IMR-90 (cell line): ENCODE measurements at regions not wholly inside any gene's neighbourhood (a gene's known extent, or its start where the extent isn't known, plus 50 kb on each side); places are given as distances from the start of the nearest gene placed in this dataset.

ENCODE experiments used
- ATAC-seq: fragments of 200-7000 bp; cut with Tn5 transposase; 2 replicates; pipeline ENCODE4 v1.9.1; 2020; ENCODE audit warnings: low read depth, mild to moderate bottlenecking, moderate library complexity
- BruUV-seq: library from RNA; stranded (reverse); fragments of 400-500 nt; replicated peaks from 2 replicates; lab custom pipeline; 2021; lab: Mats Ljungman, UMichigan
- CTCF ChIA-PET: fragments of 300-600 bp; formaldehyde crosslinking; extraction: SDS; loops from one replicate; lab custom pipeline; 2021; ENCODE audit warnings: antibody characterized with exemption; lab: Yijun Ruan, JAX
- POLR2A ChIA-PET: fragments of 300-600 bp; sonication (Branson Sonifier 250); formaldehyde crosslinking; loops from one replicate; lab custom pipeline; 2022; ENCODE audit warnings: antibody characterized with exemption; ENCODE audit not compliant: unreplicated experiment; lab: Charles Lee
- DNase-seq: peaks from one replicate; pipeline ENCODE4 v3.0.0; 2013
- H2AFZ ChIP-seq: replicated peaks from 2 replicates; pipeline ENCODE3; 2013; ENCODE audit warnings: low read length, mild to moderate bottlenecking; ENCODE audit not compliant: poor library complexity
- H2AK5ac ChIP-seq: 2 replicates; pipeline ENCODE4 v1.6.1; 2013; ENCODE audit warnings: low read depth, low read length, inconsistent platforms
- H2AK9ac ChIP-seq: replicated peaks from 2 replicates; pipeline ENCODE3; 2013; ENCODE audit warnings: mild to moderate bottlenecking, low read depth, low read length, moderate library complexity; ENCODE audit not compliant: poor library complexity
- H2BK120ac ChIP-seq: 2 replicates; pipeline ENCODE4 v1.6.1; 2013; ENCODE audit warnings: low read depth, low read length, inconsistent platforms
- H2BK15ac ChIP-seq: 3 replicates; pipeline ENCODE4 v1.6.1; 2013; ENCODE audit warnings: low read depth, low read length, inconsistent platforms
- H2BK20ac ChIP-seq: 2 replicates; pipeline ENCODE4 v1.6.1; 2013; ENCODE audit warnings: low read depth, mild to moderate bottlenecking, inconsistent platforms, low read length, moderate library complexity
- H2BK5ac ChIP-seq: 2 replicates; pipeline ENCODE4 v1.6.1; 2013; ENCODE audit warnings: mild to moderate bottlenecking, low read depth, low read length, inconsistent platforms; ENCODE audit not compliant: poor library complexity, severe bottlenecking
- H3K14ac ChIP-seq: replicated peaks from 2 replicates; pipeline ENCODE4 v1.6.1; 2013; ENCODE audit warnings: low read depth, low read length, inconsistent platforms
- H3K18ac ChIP-seq: 2 replicates; pipeline ENCODE4 v1.6.1; 2013; ENCODE audit warnings: low read depth, low read length, control low read depth
- H3K23ac ChIP-seq: 2 replicates; pipeline ENCODE4 v1.6.1; 2013; ENCODE audit warnings: low read depth, low read length, inconsistent platforms
- H3K27ac ChIP-seq: 2 replicates; pipeline ENCODE4 v1.5.1; 2013; ENCODE audit warnings: mild to moderate bottlenecking, control low read depth, low read length; ENCODE audit not compliant: insufficient read depth
- H3K27me3 ChIP-seq: 2 replicates; pipeline ENCODE4 v1.6.1; 2013; ENCODE audit warnings: low read length; ENCODE audit not compliant: control insufficient read depth, insufficient read depth
- H3K36me3 ChIP-seq: 2 replicates; pipeline ENCODE4 v1.6.1; 2013; ENCODE audit warnings: low read length, mixed read lengths; ENCODE audit not compliant: control insufficient read depth, insufficient read depth
- H3K4ac ChIP-seq: 2 replicates; pipeline ENCODE4 v1.6.1; 2013; ENCODE audit warnings: low read depth, low read length, inconsistent platforms
- H3K4me1 ChIP-seq: 2 replicates; pipeline ENCODE4 v1.6.1; 2013; ENCODE audit warnings: low read length, mixed read lengths; ENCODE audit not compliant: control insufficient read depth, insufficient read depth
- H3K4me2 ChIP-seq: 2 replicates; pipeline ENCODE4 v1.6.1; 2013; ENCODE audit warnings: low read depth, mild to moderate bottlenecking, control low read depth, low read length, moderate library complexity
- H3K4me3 ChIP-seq: 2 replicates; pipeline ENCODE4 v1.5.1; 2013; ENCODE audit warnings: low read depth, mild to moderate bottlenecking, control low read depth, low read length, moderate library complexity; ENCODE audit not compliant: insufficient read depth
- H3K56ac ChIP-seq: 2 replicates; pipeline ENCODE4 v1.6.1; 2013; ENCODE audit warnings: low read length, inconsistent platforms; ENCODE audit not compliant: insufficient read depth; ENCODE audit errors: extremely low read depth
- H3K79me1 ChIP-seq, 2 experiments: 2 replicates each; pipeline ENCODE4 v1.6.1; 2013; ENCODE audit warnings: low read length in 2 of 2, inconsistent platforms in 1 of 2, low read depth in 1 of 2
- H3K9ac ChIP-seq: 2 replicates; pipeline ENCODE4 v1.6.1; 2013; ENCODE audit warnings: low read depth, low read length, control low read depth
- H3K9me1 ChIP-seq: 2 replicates; pipeline ENCODE4 v1.6.1; 2013; ENCODE audit warnings: low read length, inconsistent platforms; ENCODE audit not compliant: insufficient read depth
- H3K9me3 ChIP-seq: 2 replicates; pipeline ENCODE4 v1.6.1; 2013; ENCODE audit warnings: low read length; ENCODE audit not compliant: control insufficient read depth, insufficient read depth
- H4K20me1 ChIP-seq: 2 replicates; pipeline ENCODE4 v1.6.1; 2013; ENCODE audit warnings: low read length, inconsistent platforms; ENCODE audit not compliant: insufficient read depth
- H4K5ac ChIP-seq: 2 replicates; pipeline ENCODE4 v1.6.1; 2013; ENCODE audit warnings: mild to moderate bottlenecking, low read depth, low read length, control low read depth
- H4K8ac ChIP-seq, 2 experiments: 2 replicates each; pipeline ENCODE4 v1.6.1; 2013; ENCODE audit warnings: low read depth in 2 of 2, low read length in 2 of 2, control low read depth in 1 of 2, inconsistent platforms in 1 of 2
- H4K91ac ChIP-seq: 2 replicates; pipeline ENCODE4 v1.6.1; 2013; ENCODE audit warnings: low read depth, low read length, inconsistent platforms; ENCODE audit not compliant: insufficient read depth
- BHLHE40 ChIP-seq: fragments of 150-350 bp; IDR thresholded peaks from 2 replicates; pipeline ENCODE4 v1.6.1; 2016; ENCODE audit warnings: mild to moderate bottlenecking, low read depth, low read length
- CEBPB ChIP-seq: IDR thresholded peaks from 2 replicates; pipeline ENCODE4 v1.6.1; 2012; ENCODE audit warnings: low read depth, low read length, improper control_type of control experiment
- CHD1 ChIP-seq: IDR thresholded peaks from 2 replicates; pipeline ENCODE4 v1.6.1; 2012; ENCODE audit warnings: low read depth, low read length, improper control_type of control experiment
- ELK1 ChIP-seq: fragments of 150-350 bp; IDR thresholded peaks from 2 replicates; pipeline ENCODE4 v1.6.1; 2016; ENCODE audit warnings: low read depth, mild to moderate bottlenecking, low read length, moderate library complexity, borderline replicate concordance
- FOS ChIP-seq: fragments of 150-350 bp; IDR thresholded peaks from 2 replicates; pipeline ENCODE4 v1.6.1; 2016; ENCODE audit warnings: low read depth, low read length
- MAFK ChIP-seq: IDR thresholded peaks from 2 replicates; pipeline ENCODE4 v1.6.1; 2012; ENCODE audit warnings: low read depth, low read length, improper control_type of control experiment
- MAZ ChIP-seq: IDR thresholded peaks from 2 replicates; pipeline ENCODE4 v1.6.1; 2012; ENCODE audit warnings: low read depth, mild to moderate bottlenecking, low read length, improper control_type of control experiment, moderate library complexity, borderline replicate concordance
- MXI1 ChIP-seq: IDR thresholded peaks from 2 replicates; pipeline ENCODE4 v1.6.1; 2012; ENCODE audit warnings: low read depth, mild to moderate bottlenecking, low read length, moderate library complexity, borderline replicate concordance
- NFE2L2 ChIP-seq: fragments of 150-350 bp; IDR thresholded peaks from 2 replicates; pipeline ENCODE4 v1.6.1; 2016; ENCODE audit warnings: low read depth, mild to moderate bottlenecking, low read length
- POLR2A ChIP-seq: IDR thresholded peaks from 2 replicates; pipeline ENCODE4 v1.6.1; 2012; ENCODE audit warnings: mild to moderate bottlenecking, low read depth, low read length
- RAD21 ChIP-seq: IDR thresholded peaks from 2 replicates; pipeline ENCODE4 v1.6.1; 2012; ENCODE audit warnings: low read length, improper control_type of control experiment
- RCOR1 ChIP-seq: IDR thresholded peaks from 2 replicates; pipeline ENCODE4 v1.6.1; 2012; ENCODE audit warnings: mild to moderate bottlenecking, low read length, improper control_type of control experiment; ENCODE audit not compliant: insufficient replicate concordance
- RFX5 ChIP-seq: IDR thresholded peaks from 2 replicates; pipeline ENCODE4 v1.8.0; 2012; ENCODE audit warnings: low read depth, mild to moderate bottlenecking, low read length, moderate library complexity
- SMC3 ChIP-seq: fragments of 150-350 bp; IDR thresholded peaks from 2 replicates; pipeline ENCODE4 v1.6.1; 2016; ENCODE audit warnings: low read depth, mild to moderate bottlenecking, antibody characterized with exemption, low read length, moderate library complexity
- USF2 ChIP-seq: fragments of 150-350 bp; IDR thresholded peaks from 2 replicates; pipeline ENCODE4 v1.6.1; 2017; ENCODE audit warnings: mild to moderate bottlenecking, antibody characterized with exemption, low read length, low read depth
- WGBS, 2 experiments: methylation state at CpG; one replicate each; pipeline versions ENCODE4 v1.1.5 to v1.1.7; 2013; ENCODE audit warnings: missing lambda C conversion rate in 2 of 2; ENCODE audit not compliant: insufficient read length in 1 of 2; ENCODE audit errors: extremely low coverage in 2 of 2; 5-methylcytosine and 5-hydroxymethylcytosine counted together
- dilution Hi-C: fragments of 300-500 bp; cut with HindIII; formaldehyde crosslinking; loops from one replicate; pipeline ENCODE4 v1.14.3; 2018; ENCODE audit warnings: low sequenced_read_pairs; ENCODE audit not compliant: unreplicated experiment
- in situ Hi-C: fragments of 300-500 bp; cut with MboI; formaldehyde crosslinking; loops from 3 replicates; pipeline ENCODE4 v1.14.3; 2019; ENCODE audit warnings: low sequenced_read_pairs, inconsistent platforms, mixed read lengths
- intact Hi-C: fragments of 100-400 bp; cut with micrococcal nuclease; formaldehyde crosslinking; loops from 2 replicates; pipeline ENCODE4 v1.10.0; 2022
- TF ChIP-seq, protein P1 (sequence below): conservative IDR thresholded peaks from 2 replicates; pipeline ENCODE4 v1.5.1; 2012; ENCODE audit warnings: mild to moderate bottlenecking, low read depth, low read length, improper control_type of control experiment

DNA sequence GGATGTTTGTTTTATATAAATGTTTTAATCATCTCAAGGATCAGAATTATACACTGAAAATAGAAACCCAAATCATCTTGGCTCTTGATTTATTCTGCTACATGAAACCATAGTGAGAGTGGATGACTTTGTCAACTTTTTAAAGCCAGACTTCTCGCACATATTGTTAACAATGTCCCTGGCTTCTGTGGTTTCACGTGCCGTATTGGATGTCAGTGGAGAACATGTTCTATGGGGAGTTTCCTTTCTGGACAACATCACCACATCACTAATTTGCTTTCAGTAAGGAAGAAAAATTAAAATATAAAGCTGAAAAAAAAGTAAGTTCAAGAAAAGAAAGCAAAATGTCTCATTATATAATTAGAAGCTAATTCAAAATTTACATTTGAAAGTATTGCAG, 297.1 kb upstream of the MME start:
- Histone ChIP-seq H3K9ac (no peak overlapping the region), H3K4me3 (no peak overlapping the region), H3K18ac (peak overlapping the region; percentile 31; the same call in 1 of the 2 replicates), H2AK9ac (no peak overlapping the region), H3K27me3 (no peaks in the 10 kb centered on the region), H4K8ac (no peak overlapping the region), H2BK5ac (no peak overlapping the region), H3K9me1 (peaks cover 3% of the 10 kb centered on the region), H4K5ac (no peak overlapping the region), H4K91ac (no peak overlapping the region), H2AK5ac (no peak overlapping the region), H3K4me2 (no peak overlapping the region), H3K23ac (no peak overlapping the region), H2BK20ac (no peak overlapping the region), H3K27ac (no peak overlapping the region), H3K9me3 (no peaks in the 10 kb centered on the region), H3K79me1 (no peaks in the 10 kb centered on the region), H2AFZ (no peak overlapping the region), H3K4ac (no peak overlapping the region), H4K20me1 (no peaks in the 10 kb centered on the region), H2BK15ac (no peak overlapping the region), H2BK120ac (no peak overlapping the region), H3K14ac (no peak overlapping the region), H3K56ac (no peak overlapping the region), H3K4me1 (peaks cover 10% of the 10 kb centered on the region), H3K36me3 (no peaks in the 10 kb centered on the region)
- no peak for ATAC-seq
- DNase-seq = no peak
- intact Hi-C loops (no loop called here), dilution Hi-C loops (no loop called here), in situ Hi-C loops (no loop called here)
- WGBS, 2 experiments = no CpG with 5 or more reads among the region's 3 CpGs
- ChIA-PET CTCF (interaction anchor here (0.8 kb wide), 1 partner anchor 12 kb away, joined by 3 read pairs; no protein-coding TSS in a partner anchor), POLR2A (no interaction called here)
- no TSS peak for BruUV-seq
- TF ChIP-seq USF2 (no peak), CEBPB (no peak), CHD1 (no peak), ELK1 (no peak), FOS (no peak), BHLHE40 (no peak), NFE2L2 (no peak), MXI1 (no peak), SMC3 (no peak), RAD21 (no peak), RCOR1 (no peak), MAZ (no peak), MAFK (no peak), POLR2A (no peak), RFX5 (no peak)
- TF ChIP-seq, protein P1, sequence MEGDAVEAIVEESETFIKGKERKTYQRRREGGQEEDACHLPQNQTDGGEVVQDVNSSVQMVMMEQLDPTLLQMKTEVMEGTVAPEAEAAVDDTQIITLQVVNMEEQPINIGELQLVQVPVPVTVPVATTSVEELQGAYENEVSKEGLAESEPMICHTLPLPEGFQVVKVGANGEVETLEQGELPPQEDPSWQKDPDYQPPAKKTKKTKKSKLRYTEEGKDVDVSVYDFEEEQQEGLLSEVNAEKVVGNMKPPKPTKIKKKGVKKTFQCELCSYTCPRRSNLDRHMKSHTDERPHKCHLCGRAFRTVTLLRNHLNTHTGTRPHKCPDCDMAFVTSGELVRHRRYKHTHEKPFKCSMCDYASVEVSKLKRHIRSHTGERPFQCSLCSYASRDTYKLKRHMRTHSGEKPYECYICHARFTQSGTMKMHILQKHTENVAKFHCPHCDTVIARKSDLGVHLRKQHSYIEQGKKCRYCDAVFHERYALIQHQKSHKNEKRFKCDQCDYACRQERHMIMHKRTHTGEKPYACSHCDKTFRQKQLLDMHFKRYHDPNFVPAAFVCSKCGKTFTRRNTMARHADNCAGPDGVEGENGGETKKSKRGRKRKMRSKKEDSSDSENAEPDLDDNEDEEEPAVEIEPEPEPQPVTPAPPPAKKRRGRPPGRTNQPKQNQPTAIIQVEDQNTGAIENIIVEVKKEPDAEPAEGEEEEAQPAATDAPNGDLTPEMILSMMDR = no peak
